Lower leg skin (tissue), 3 donors: ENCODE measurements at regions not wholly inside any gene's neighbourhood (a gene's known extent, or its start where the extent isn't known, plus 50 kb on each side); places are given as distances from the start of the nearest gene placed in this dataset.

Experiments
- CTCF ChIP-seq, 3 donors: fragments of 450-650 bp; IDR thresholded peaks; one replicate each; pipeline ENCODE4 v1.5.1; 2016; ENCODE audit warnings: antibody characterized with exemption in 3 of 3, mild to moderate bottlenecking in 3 of 3, moderate library complexity in 2 of 3
- POLR2A ChIP-seq, 2 donors: fragments of 450-650 bp; IDR thresholded peaks; one replicate each; pipeline ENCODE4 v1.6.1; 2016 to 2017; ENCODE audit warnings: antibody characterized with exemption in 2 of 2, mild to moderate bottlenecking in 1 of 2, moderate library complexity in 1 of 2

DNA sequence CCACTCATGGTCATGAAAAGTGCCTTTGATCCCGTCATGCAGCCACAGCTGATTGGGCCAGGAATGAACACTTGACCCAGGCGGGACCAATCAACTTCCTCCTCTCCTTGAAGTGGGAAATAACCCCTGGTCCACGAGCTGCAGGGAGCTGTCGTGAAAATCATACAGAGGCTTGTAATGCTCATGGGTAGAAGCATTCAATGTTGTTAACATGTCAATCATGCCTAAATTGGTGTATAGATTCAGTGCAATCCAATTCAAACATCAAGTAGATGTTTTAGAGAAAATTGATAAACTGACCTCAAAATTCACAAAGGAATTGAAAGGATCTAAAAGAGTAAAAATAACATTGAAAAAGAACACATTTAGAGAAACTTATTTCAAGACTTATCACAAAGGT, 1019.0 kb upstream of the TMEM132C start:
- TF ChIP-seq CTCF (IDR thresholded peaks at IDR 0.05): no peak
- TF ChIP-seq POLR2A (IDR thresholded peaks at IDR 0.05): no peak
